A549 (cell line): ENCODE measurements at regions not wholly inside any gene's neighbourhood (a gene's known extent, or its start where the extent isn't known, plus 50 kb on each side); places are given as distances from the start of the nearest gene placed in this dataset.

Experiments
- ATAC-seq, 2 experiments: fragments of 200-7000 bp in 1 of 2; fragments of >200 bp in 1 of 2; cut with Nextera tagmentation in 1 of 2; cut with Tn5 transposase in 1 of 2; 3 replicates each; pipeline versions ENCODE4 v1.8.0 to v1.9.1; 2018 to 2020; ENCODE audit warnings: mild to moderate bottlenecking in 1 of 2, moderate library complexity in 1 of 2
- CTCF ChIA-PET: fragments of 300-600 bp; sonication (Branson Sonifier 250); formaldehyde crosslinking; extraction: SDS; loops from one replicate; lab custom pipeline; 2021; ENCODE audit warnings: antibody characterized with exemption, inconsistent platforms; lab: Yijun Ruan, JAX
- POLR2A ChIA-PET: fragments of 350-600 bp; formaldehyde crosslinking; extraction: SDS; loops from one replicate; lab custom pipeline; 2021; ENCODE audit warnings: antibody characterized with exemption, inconsistent platforms; lab: Yijun Ruan, JAX
- DNase-seq, 2 experiments: peaks; one replicate each; pipeline versions ENCODE4 v3.0.0 to v3.0.0-alpha.2; 2011 to 2016; ENCODE audit warnings: low read depth in 1 of 2, low spot score in 1 of 2
- FAIRE-seq: peaks from 2 replicates; lab custom pipeline; 2011; peaks lifted over from hg19 to GRCh38; lab: Jason Lieb, UNC
- H3K27ac ChIP-seq, 2 experiments: fragments of >200 bp; sonication (Bioruptor Twin); formaldehyde crosslinking; 3 replicates each; pipeline ENCODE4 v1.5.1; 2016 to 2017
- H3K4me1 ChIP-seq: fragments of >200 bp; sonication (Bioruptor Twin); formaldehyde crosslinking; 3 replicates; pipeline ENCODE4 v1.6.1; 2016
- H3K4me2 ChIP-seq: fragments of >200 bp; sonication (Bioruptor Twin); formaldehyde crosslinking; 3 replicates; pipeline ENCODE4 v1.6.1; 2016
- H3K4me3 ChIP-seq: fragments of >200 bp; sonication (Bioruptor Twin); formaldehyde crosslinking; 3 replicates; pipeline ENCODE4 v1.5.1; 2016
- H3K9me3 ChIP-seq: fragments of >200 bp; sonication (Bioruptor Twin); formaldehyde crosslinking; 3 replicates; pipeline ENCODE4 v1.6.1; 2016
- BHLHE40 ChIP-seq: IDR thresholded peaks from 2 replicates; pipeline ENCODE4 v1.6.1; 2012; ENCODE audit warnings: low read depth, low read length, inconsistent platforms
- CBX8 ChIP-seq: fragments of 200-600 bp; sonication (generic); IDR thresholded peaks from 2 replicates; pipeline ENCODE4 v1.6.1; 2016
- EHF ChIP-seq: fragments of 250-450 bp; sonication (Bioruptor Pico); IDR thresholded peaks from 2 replicates; pipeline ENCODE4 v1.5.0; 2020; ENCODE audit warnings: mild to moderate bottlenecking
- FOXS1 ChIP-seq: fragments of 250-450 bp; sonication (Bioruptor Pico); IDR thresholded peaks from 2 replicates; pipeline ENCODE4 v1.5.0; 2020; ENCODE audit warnings: mild to moderate bottlenecking, moderate library complexity
- GATA3 ChIP-seq: IDR thresholded peaks from 2 replicates; pipeline ENCODE4 v1.6.1; 2012; ENCODE audit warnings: borderline replicate concordance
- HEYL ChIP-seq: fragments of 250-450 bp; sonication (Bioruptor Pico); IDR thresholded peaks from 2 replicates; pipeline ENCODE4 v1.8.0; 2021; ENCODE audit warnings: mild to moderate bottlenecking, moderate library complexity
- HOXA7 ChIP-seq: fragments of 250-450 bp; sonication (Bioruptor Pico); IDR thresholded peaks from 2 replicates; pipeline ENCODE4 v1.5.0; 2020; ENCODE audit warnings: mild to moderate bottlenecking, moderate library complexity
- HOXB13 ChIP-seq: fragments of 250-450 bp; sonication (Bioruptor Pico); IDR thresholded peaks from 2 replicates; pipeline ENCODE4 v1.5.0; 2020; ENCODE audit warnings: low read depth, mild to moderate bottlenecking, moderate library complexity
- JUN ChIP-seq, 2 experiments: fragments of >200 bp; sonication (Bioruptor Twin); formaldehyde crosslinking; IDR thresholded peaks; 2 replicates in 1 of 2; 3 replicates in 1 of 2; pipeline ENCODE4 v1.6.1; 2016 to 2017
- JUNB ChIP-seq: fragments of >200 bp; sonication (Bioruptor Twin); formaldehyde crosslinking; IDR thresholded peaks from 2 replicates; pipeline ENCODE4 v1.6.1; 2016
- KDM1A ChIP-seq: fragments of 200-600 bp; sonication (generic); IDR thresholded peaks from 2 replicates; pipeline ENCODE4 v1.6.1; 2016; ENCODE audit warnings: low read depth, mild to moderate bottlenecking
- MAFK ChIP-seq: fragments of 450-650 bp; IDR thresholded peaks from 2 replicates; pipeline ENCODE4 v1.6.1; 2014; ENCODE audit not compliant: partially characterized antibody
- MYC ChIP-seq: IDR thresholded peaks from 2 replicates; pipeline ENCODE4 v1.6.1; 2012; ENCODE audit warnings: mild to moderate bottlenecking, inconsistent platforms, low read length, improper control_type of control experiment, borderline replicate concordance
- NR3C1 ChIP-seq: fragments of >200 bp; sonication (Bioruptor Twin); formaldehyde crosslinking; IDR thresholded peaks from 3 replicates; pipeline ENCODE4 v1.6.1; 2017
- PHF8 ChIP-seq: fragments of 200-600 bp; sonication (generic); IDR thresholded peaks from 2 replicates; pipeline ENCODE4 v1.6.1; 2016; ENCODE audit warnings: low read depth, mild to moderate bottlenecking, antibody characterized with exemption, moderate library complexity, borderline replicate concordance
- RAD21 ChIP-seq, 2 experiments: fragments of >200 bp in 1 of 2; sonication (Bioruptor Twin) in 1 of 2; formaldehyde crosslinking in 1 of 2; IDR thresholded peaks in 1 of 2; conservative IDR thresholded peaks in 1 of 2; 2 replicates in 1 of 2; 3 replicates in 1 of 2; pipeline ENCODE4 v1.6.1; 2012 to 2018; ENCODE audit warnings: inconsistent platforms in 1 of 2
- RFX5 ChIP-seq: fragments of 450-650 bp; IDR thresholded peaks from 2 replicates; pipeline ENCODE4 v1.7.1; 2014; ENCODE audit warnings: antibody characterized with exemption, mild to moderate bottlenecking, moderate library complexity
- SMC3 ChIP-seq: fragments of >200 bp; sonication (Bioruptor Twin); formaldehyde crosslinking; IDR thresholded peaks from 3 replicates; pipeline ENCODE4 v1.6.1; 2018; ENCODE audit warnings: inconsistent platforms
- SREBF2 ChIP-seq: fragments of 450-650 bp; IDR thresholded peaks from 2 replicates; pipeline ENCODE4 v1.6.1; 2014; ENCODE audit warnings: mild to moderate bottlenecking, moderate library complexity
- TFCP2L1 ChIP-seq: fragments of 250-450 bp; sonication (Bioruptor Pico); IDR thresholded peaks from 2 replicates; pipeline ENCODE4 v1.5.0; 2021; ENCODE audit warnings: mild to moderate bottlenecking
- ZC3H11A ChIP-seq: fragments of 450-650 bp; IDR thresholded peaks from 2 replicates; pipeline ENCODE4 v1.6.1; 2014; ENCODE audit warnings: antibody characterized with exemption, mild to moderate bottlenecking
- ZFP36 ChIP-seq: fragments of 450-650 bp; IDR thresholded peaks from 2 replicates; pipeline ENCODE4 v1.6.1; 2014; ENCODE audit warnings: borderline replicate concordance; ENCODE audit not compliant: partially characterized antibody
- ZNF302 ChIP-seq: fragments of 250-450 bp; sonication (Bioruptor Pico); IDR thresholded peaks from 2 replicates; pipeline ENCODE4 v1.9.0; 2021; ENCODE audit warnings: inconsistent platforms, mild to moderate bottlenecking, moderate library complexity
- WGBS: methylation state at CpG from one replicate; pipeline ENCODE4 v1.1.6; 2017; ENCODE audit errors: missing lambda C conversion rate; 5-methylcytosine and 5-hydroxymethylcytosine counted together
- TF ChIP-seq, protein P1 (sequence below): IDR thresholded peaks from 2 replicates; pipeline ENCODE4 v1.6.1; 2012
- TF ChIP-seq, protein P2 (sequence below): fragments of 450-650 bp; IDR thresholded peaks from 2 replicates; pipeline ENCODE4 v1.6.1; 2014; ENCODE audit warnings: antibody characterized with exemption
- TF ChIP-seq, protein P3 (sequence below): fragments of >200 bp; sonication (Bioruptor Twin); formaldehyde crosslinking; IDR thresholded peaks from 2 replicates; pipeline ENCODE4 v1.6.1; 2016
- TF ChIP-seq, protein P4 (sequence below): fragments of >200 bp; sonication (Bioruptor Twin); formaldehyde crosslinking; IDR thresholded peaks from 3 replicates; pipeline ENCODE4 v1.5.1; 2016

DNA sequence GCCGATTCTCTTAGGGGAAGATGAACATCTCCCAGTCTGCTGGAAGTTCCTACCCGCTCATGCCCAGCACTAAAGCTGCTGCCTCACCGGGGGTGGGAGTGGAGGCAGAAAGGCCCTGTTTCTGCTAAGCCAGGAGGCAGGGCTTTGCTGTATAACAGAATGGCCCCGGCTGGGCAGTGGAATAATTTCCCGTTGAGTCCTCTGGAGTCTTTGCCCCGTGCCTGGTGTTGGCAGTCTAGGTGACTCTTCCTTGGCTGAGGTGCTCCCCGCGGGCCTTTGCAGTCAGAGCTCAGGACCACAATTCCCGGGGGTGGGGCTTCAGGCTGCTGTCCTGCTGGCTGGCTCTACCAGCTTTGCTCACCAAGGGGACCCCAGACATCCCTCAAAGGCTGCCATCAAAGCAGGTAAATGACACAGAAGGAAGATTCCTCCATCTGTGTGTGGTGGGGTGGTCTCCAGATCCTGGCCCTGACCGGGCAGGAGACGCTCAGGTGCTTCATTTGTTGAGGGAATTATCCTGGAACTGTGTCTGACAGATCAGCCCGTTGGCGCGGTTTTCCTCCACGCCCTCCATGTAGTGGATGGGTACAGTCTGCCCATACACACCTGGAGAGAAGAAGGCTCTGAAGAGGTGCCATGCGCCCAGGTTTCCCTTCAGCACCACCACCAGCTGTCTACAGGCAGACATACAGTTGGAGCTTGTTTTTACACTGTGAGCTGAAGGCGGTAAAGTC is 209.9 kb downstream of the TEX29 start:
- ChIA-PET POLR2A (no interaction called here), CTCF (interaction anchor here (0.6 to 0.9 kb wide), 3 partner anchors 11 to 914 kb away, joined by 3 read pairs; no protein-coding TSS in a partner anchor)
- TF ChIP-seq NR3C1, result no peak
- no peak for TF ChIP-seq RFX5
- WGBS, result 32% methylated on average over 5 of the region's 17 CpGs
- ATAC-seq (no peak), FAIRE-seq (no peak), DNase-seq (no peak)
- Histone ChIP-seq H3K9me3 (no peaks in the 10 kb centered on the region), H3K4me3 (no peak overlapping the region), H3K4me1 (no peaks in the 10 kb centered on the region), H3K4me2 (no peak overlapping the region), H3K27ac (no peak overlapping the region)

DNA sequence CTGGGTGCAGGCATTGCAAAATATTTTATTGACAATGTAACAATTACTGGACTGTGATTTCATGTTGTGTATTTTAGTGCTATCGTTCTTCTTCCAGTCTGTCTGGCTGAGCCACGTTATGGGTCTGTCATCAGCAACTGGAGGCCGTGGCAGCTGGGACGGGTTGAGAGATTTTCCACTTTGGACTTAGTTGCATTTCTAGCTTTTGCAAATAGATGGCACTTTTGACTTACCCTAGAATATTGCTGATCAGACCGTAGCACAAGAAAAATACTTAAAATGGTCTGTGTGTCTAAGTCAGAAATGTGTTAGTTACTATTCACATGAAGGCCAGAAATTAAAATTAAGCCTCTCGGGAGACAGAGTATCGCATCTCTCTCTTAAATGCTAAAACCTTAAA is 211.1 kb downstream of the TEX29 start:
- DNase-seq (peak in 1 of 2 experiments; percentile 6), ATAC-seq (no peak), FAIRE-seq (no peak)
- CTCF ChIA-PET, result interaction anchor here (1.5 kb wide), 1 partner anchor 912 kb away, joined by 6 read pairs; no protein-coding TSS in a partner anchor
- Histone ChIP-seq H3K4me3 (no peak overlapping the region), H3K27ac (no peak overlapping the region), H3K9me3 (no peaks in the 10 kb centered on the region), H3K4me2 (no peak overlapping the region), H3K4me1 (no peaks in the 10 kb centered on the region)
- TF ChIP-seq RAD21 (conservative IDR thresholded peaks at IDR 0.05 in 1 of 2, IDR thresholded peaks at IDR 0.05 in 1 of 2) (peak; percentile 28 to 40; a peak in 3 of 5 replicates), HOXB13 (no peak)
- 26% methylated on average over 7 of the region's 7 CpGs for WGBS
- POLR2A ChIA-PET, result no interaction called here

DNA sequence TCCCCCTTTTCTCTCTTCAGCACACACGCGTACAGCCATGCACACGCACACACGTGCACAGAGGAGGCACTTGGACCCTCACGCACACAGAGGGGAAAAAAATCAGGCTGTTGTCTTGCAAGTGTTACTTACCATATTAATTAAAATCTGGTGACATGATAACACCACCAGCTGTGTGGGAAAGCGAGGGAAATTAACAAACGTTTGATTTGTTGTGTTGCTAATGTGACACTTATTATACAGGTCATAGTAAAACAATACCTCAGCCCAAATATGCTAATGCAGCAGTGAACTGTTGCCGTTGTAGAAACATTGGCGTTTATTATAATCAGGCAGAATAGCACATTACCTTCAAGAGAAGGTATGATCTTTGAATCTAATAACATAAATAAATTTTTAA is 211.7 kb downstream of the TEX29 start:
- no peak for TF ChIP-seq KDM1A
- no peak for TF ChIP-seq FOXS1
- TF ChIP-seq ZNF302 (CRISPR knock-in tag), result no peak
- TF ChIP-seq ZC3H11A, result no peak
- TF ChIP-seq MAFK, result no peak
- TF ChIP-seq, protein P1, sequence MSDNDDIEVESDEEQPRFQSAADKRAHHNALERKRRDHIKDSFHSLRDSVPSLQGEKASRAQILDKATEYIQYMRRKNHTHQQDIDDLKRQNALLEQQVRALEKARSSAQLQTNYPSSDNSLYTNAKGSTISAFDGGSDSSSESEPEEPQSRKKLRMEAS, result no peak
- TF ChIP-seq RAD21 (conservative IDR thresholded peaks at IDR 0.05 in 1 of 2, IDR thresholded peaks at IDR 0.05 in 1 of 2), result no peak
- no peak for TF ChIP-seq MYC
- TF ChIP-seq, protein P2, sequence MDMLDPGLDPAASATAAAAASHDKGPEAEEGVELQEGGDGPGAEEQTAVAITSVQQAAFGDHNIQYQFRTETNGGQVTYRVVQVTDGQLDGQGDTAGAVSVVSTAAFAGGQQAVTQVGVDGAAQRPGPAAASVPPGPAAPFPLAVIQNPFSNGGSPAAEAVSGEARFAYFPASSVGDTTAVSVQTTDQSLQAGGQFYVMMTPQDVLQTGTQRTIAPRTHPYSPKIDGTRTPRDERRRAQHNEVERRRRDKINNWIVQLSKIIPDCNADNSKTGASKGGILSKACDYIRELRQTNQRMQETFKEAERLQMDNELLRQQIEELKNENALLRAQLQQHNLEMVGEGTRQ, result no peak
- TF ChIP-seq, all 56 proteins: peak for 0
- no peak overlapping the region for H3K27ac ChIP-seq
- ATAC-seq (no peak), FAIRE-seq (no peak), DNase-seq (no peak)
- no peaks in the 10 kb centered on the region for H3K9me3 ChIP-seq
- 32% methylated on average over 9 of the region's 9 CpGs for WGBS
- CTCF ChIA-PET, result interaction anchor here (1.5 kb wide), 1 partner anchor 911 kb away, joined by 6 read pairs; no protein-coding TSS in a partner anchor
- H3K4me2 ChIP-seq, result no peak overlapping the region
- H3K4me1 ChIP-seq, result no peaks in the 10 kb centered on the region
- H3K4me3 ChIP-seq, result no peak overlapping the region
- POLR2A ChIA-PET, result no interaction called here

DNA sequence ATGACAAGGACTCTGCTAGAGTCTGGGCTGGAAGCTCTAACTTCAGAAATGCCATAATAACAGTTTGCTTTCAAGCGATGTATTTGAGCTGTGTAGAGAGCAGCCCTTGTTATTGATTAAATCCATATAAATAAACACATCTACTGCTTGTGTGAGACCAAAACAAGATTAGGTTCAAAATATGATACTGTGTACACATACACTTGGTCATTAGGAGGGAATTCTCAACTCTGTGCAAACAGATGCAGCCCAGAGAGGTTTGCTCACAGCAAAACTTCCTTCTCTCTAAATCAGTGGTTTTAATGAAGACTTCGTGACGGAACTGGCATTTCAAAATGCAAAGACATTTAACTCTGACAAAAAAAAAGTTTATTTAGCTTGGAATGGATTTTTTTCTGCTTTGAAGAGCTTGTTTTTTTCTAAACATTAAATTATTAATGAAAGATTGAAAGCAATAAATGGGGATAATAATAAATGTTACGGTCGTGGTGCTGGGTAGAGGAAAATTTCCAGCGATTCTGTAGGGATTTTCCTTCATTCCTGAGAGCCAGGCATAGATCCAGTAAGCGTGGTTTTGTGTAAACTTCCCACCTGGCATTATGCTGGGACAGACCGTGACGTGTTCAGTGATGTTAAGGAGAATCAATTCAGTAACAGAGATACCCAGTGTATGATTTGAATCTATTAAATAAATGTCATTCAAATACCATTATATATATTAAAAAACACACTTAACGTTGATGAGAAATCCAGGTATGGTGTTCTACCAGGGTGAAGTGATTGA is 213.7 kb downstream of the TEX29 start:
- H3K4me2 ChIP-seq, result no peak overlapping the region
- ATAC-seq, result no peak
- 9% methylated on average over 10 of the region's 10 CpGs for WGBS
- CTCF ChIA-PET, result interaction anchor here (1.0 kb wide), 1 partner anchor 909 kb away, joined by 3 read pairs; no protein-coding TSS in a partner anchor
- TF ChIP-seq GATA3 (no peak), CBX8 (no peak), MYC (no peak), BHLHE40 (no peak), ZFP36 (no peak), ZNF302 (CRISPR knock-in tag) (no peak), EHF (CRISPR knock-in tag) (no peak), SMC3 (no peak), HEYL (CRISPR knock-in tag) (no peak), TFCP2L1 (no peak), JUNB (no peak), PHF8 (no peak), JUN (IDR thresholded peaks at IDR 0.05) (no peak), SREBF2 (no peak), FOXS1 (no peak), HOXA7 (CRISPR knock-in tag) (no peak), NR3C1 (no peak)
- TF ChIP-seq, protein P3, sequence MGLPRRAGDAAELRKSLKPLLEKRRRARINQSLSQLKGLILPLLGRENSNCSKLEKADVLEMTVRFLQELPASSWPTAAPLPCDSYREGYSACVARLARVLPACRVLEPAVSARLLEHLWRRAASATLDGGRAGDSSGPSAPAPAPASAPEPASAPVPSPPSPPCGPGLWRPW, result no peak
- TF ChIP-seq, protein P4, sequence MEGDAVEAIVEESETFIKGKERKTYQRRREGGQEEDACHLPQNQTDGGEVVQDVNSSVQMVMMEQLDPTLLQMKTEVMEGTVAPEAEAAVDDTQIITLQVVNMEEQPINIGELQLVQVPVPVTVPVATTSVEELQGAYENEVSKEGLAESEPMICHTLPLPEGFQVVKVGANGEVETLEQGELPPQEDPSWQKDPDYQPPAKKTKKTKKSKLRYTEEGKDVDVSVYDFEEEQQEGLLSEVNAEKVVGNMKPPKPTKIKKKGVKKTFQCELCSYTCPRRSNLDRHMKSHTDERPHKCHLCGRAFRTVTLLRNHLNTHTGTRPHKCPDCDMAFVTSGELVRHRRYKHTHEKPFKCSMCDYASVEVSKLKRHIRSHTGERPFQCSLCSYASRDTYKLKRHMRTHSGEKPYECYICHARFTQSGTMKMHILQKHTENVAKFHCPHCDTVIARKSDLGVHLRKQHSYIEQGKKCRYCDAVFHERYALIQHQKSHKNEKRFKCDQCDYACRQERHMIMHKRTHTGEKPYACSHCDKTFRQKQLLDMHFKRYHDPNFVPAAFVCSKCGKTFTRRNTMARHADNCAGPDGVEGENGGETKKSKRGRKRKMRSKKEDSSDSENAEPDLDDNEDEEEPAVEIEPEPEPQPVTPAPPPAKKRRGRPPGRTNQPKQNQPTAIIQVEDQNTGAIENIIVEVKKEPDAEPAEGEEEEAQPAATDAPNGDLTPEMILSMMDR, result no peak
- TF ChIP-seq, all 56 proteins: peak for 0
- H3K4me1 ChIP-seq, result no peaks in the 10 kb centered on the region
- FAIRE-seq (no peak), DNase-seq (no peak)
- no peak overlapping the region for H3K27ac ChIP-seq
- POLR2A ChIA-PET, result no interaction called here
- H3K4me3 ChIP-seq, result no peak overlapping the region
- H3K9me3 ChIP-seq, result no peaks in the 10 kb centered on the region
